ENCODE measurements at regions not wholly inside any gene's neighbourhood (a gene's known extent, or its start where the extent isn't known, plus 50 kb on each side); places are given as distances from the start of the nearest gene placed in this dataset.

DNA sequence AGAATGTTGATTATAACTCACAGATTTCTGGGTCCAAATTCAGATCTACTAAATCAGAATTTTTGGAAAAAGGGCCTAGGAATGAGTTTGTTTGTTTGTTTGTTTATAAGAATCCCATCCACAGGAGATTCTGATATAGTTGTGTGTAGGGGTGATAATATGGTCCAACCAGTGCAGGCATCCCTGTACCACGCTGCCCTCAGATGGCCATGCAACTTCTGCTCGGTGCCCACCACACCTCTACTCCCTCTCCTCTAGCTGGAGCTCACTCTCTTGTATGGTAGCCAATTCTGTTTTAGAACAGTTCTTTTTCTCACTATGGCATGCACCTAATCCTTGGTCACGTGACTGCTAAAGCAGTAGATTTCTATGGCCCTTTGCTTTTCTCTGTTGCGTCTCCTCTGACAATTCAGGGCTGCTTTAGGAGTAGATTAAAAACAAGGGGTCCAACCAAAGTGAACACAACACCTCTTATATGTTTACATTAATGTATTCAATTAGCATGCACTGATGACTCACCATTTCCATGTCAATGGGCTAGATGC is 103.3 kb upstream of the KCNA4 start:
- TF ChIP-seq, protein P1, sequence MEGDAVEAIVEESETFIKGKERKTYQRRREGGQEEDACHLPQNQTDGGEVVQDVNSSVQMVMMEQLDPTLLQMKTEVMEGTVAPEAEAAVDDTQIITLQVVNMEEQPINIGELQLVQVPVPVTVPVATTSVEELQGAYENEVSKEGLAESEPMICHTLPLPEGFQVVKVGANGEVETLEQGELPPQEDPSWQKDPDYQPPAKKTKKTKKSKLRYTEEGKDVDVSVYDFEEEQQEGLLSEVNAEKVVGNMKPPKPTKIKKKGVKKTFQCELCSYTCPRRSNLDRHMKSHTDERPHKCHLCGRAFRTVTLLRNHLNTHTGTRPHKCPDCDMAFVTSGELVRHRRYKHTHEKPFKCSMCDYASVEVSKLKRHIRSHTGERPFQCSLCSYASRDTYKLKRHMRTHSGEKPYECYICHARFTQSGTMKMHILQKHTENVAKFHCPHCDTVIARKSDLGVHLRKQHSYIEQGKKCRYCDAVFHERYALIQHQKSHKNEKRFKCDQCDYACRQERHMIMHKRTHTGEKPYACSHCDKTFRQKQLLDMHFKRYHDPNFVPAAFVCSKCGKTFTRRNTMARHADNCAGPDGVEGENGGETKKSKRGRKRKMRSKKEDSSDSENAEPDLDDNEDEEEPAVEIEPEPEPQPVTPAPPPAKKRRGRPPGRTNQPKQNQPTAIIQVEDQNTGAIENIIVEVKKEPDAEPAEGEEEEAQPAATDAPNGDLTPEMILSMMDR (IDR thresholded peaks at IDR 0.05) = no peak
- TF ChIP-seq POLR2A (IDR thresholded peaks at IDR 0.05) = no peak

Data from body of pancreas (tissue), 4 donors.